Endothelial cell of umbilical vein (primary cell): ENCODE measurements at regions not wholly inside any gene's neighbourhood (a gene's known extent, or its start where the extent isn't known, plus 50 kb on each side); places are given as distances from the start of the nearest gene placed in this dataset.

Source experiments
- BruUV-seq: library from RNA; stranded (reverse); fragments of 400-500 nt; replicated peaks from 2 replicates; lab custom pipeline; 2021; lab: Mats Ljungman, UMichigan
- CTCF ChIA-PET: fragments of 300-600, 350-600 bp; sonication (Branson Sonifier 250); formaldehyde crosslinking; loops from one replicate; lab custom pipeline; 2021; ENCODE audit warnings: antibody characterized with exemption, inconsistent platforms; lab: Charles Lee
- POLR2A ChIA-PET: fragments of 300-600, 350-600 bp; sonication (Branson Sonifier 250); formaldehyde crosslinking; loops from one replicate; lab custom pipeline; 2021; ENCODE audit warnings: antibody characterized with exemption, inconsistent platforms; lab: Charles Lee
- DNase-seq: peaks from one replicate; pipeline ENCODE4 v3.0.0-alpha.2; 2011; ENCODE audit warnings: low read depth, low spot score
- FAIRE-seq: peaks from 2 replicates; lab custom pipeline; 2011; peaks lifted over from hg19 to GRCh38; lab: Jason Lieb, UNC
- H2AFZ ChIP-seq: 2 replicates; pipeline ENCODE4 v1.6.0; 2012; ENCODE audit warnings: low read depth, low read length, control low read depth, inconsistent platforms
- H3K27ac ChIP-seq: 2 replicates; pipeline ENCODE4 v1.5.1; 2011; ENCODE audit warnings: low read depth, mild to moderate bottlenecking, control low read depth, low read length, moderate library complexity; ENCODE audit not compliant: insufficient read depth
- H3K27me3 ChIP-seq, 2 experiments: 2 replicates each; pipeline versions ENCODE4 v1.6.0 to v1.6.1; 2011; ENCODE audit warnings: low read length in 2 of 2, mixed read lengths in 1 of 2; ENCODE audit not compliant: control insufficient read depth in 2 of 2, insufficient read depth in 2 of 2
- H3K36me3 ChIP-seq, 2 experiments: 2 replicates in 1 of 2; 3 replicates in 1 of 2; pipeline ENCODE4 v1.5.1; 2011; ENCODE audit warnings: low read length in 2 of 2, mild to moderate bottlenecking in 1 of 2, moderate library complexity in 1 of 2; ENCODE audit not compliant: control insufficient read depth in 2 of 2, insufficient read depth in 2 of 2; ENCODE audit errors: extremely low read depth in 1 of 2
- H3K4me1 ChIP-seq: 3 replicates; pipeline ENCODE4 v1.5.1; 2011; ENCODE audit warnings: mild to moderate bottlenecking, low read length; ENCODE audit not compliant: control insufficient read depth, insufficient read depth; ENCODE audit errors: extremely low read depth
- H3K4me2 ChIP-seq: 2 replicates; pipeline ENCODE4 v1.6.1; 2011; ENCODE audit warnings: low read length, control low read depth, mixed read lengths; ENCODE audit not compliant: insufficient read depth
- H3K4me3 ChIP-seq, 3 experiments: fragments of 200-600 bp in 1 of 3; sonication (generic), shearing (Covaris generic) in 1 of 3; replicated peaks in 1 of 3; 2 replicates each; pipeline ENCODE4 v1.5.1; 2011 to 2016; ENCODE audit warnings: control low read depth in 3 of 3, low read length in 3 of 3, mild to moderate bottlenecking in 2 of 3, inconsistent platforms in 1 of 3, low read depth in 1 of 3, moderate library complexity in 1 of 3; ENCODE audit not compliant: insufficient read depth in 1 of 3
- H3K79me2 ChIP-seq: 2 replicates; pipeline ENCODE4 v1.6.0; 2012; ENCODE audit warnings: low read length, inconsistent platforms; ENCODE audit not compliant: control insufficient read depth, insufficient read depth
- H3K9ac ChIP-seq: replicated peaks from 2 replicates; pipeline ENCODE3; 2011; ENCODE audit warnings: low read length, control low read depth; ENCODE audit not compliant: insufficient read depth; ENCODE audit errors: extremely low read depth
- H3K9me1 ChIP-seq: replicated peaks from 3 replicates; pipeline ENCODE4 v1.6.0; 2011; ENCODE audit warnings: mild to moderate bottlenecking, low read length; ENCODE audit not compliant: control insufficient read depth, insufficient read depth; ENCODE audit errors: extremely low read depth
- H3K9me3 ChIP-seq: replicated peaks from 2 replicates; pipeline ENCODE4 v1.5.1; 2012; ENCODE audit warnings: low read length, inconsistent platforms; ENCODE audit not compliant: control insufficient read depth, insufficient read depth
- H4K20me1 ChIP-seq: replicated peaks from 2 replicates; pipeline ENCODE3; 2011; ENCODE audit warnings: mild to moderate bottlenecking, low read length; ENCODE audit not compliant: control insufficient read depth, insufficient read depth; ENCODE audit errors: extremely low read depth
- CTCF ChIP-seq, 2 donors: IDR thresholded peaks; 1 replicate in 1 of 2; 2 replicates in 1 of 2; pipeline ENCODE4 v1.5.1; 2011; ENCODE audit warnings: low read length in 2 of 2, mild to moderate bottlenecking in 2 of 2, moderate library complexity in 2 of 2, control low read depth in 1 of 2, inconsistent platforms in 1 of 2, low read depth in 1 of 2; ENCODE audit not compliant: insufficient read depth in 1 of 2; ENCODE audit errors: extremely low read depth in 1 of 2
- EZH2 ChIP-seq: IDR thresholded peaks from 2 replicates; pipeline ENCODE4 v1.6.1; 2012; ENCODE audit warnings: borderline replicate concordance, low read depth, mild to moderate bottlenecking, moderate library complexity, low read length, inconsistent platforms; ENCODE audit not compliant: severe bottlenecking
- FOS ChIP-seq: IDR thresholded peaks from 2 replicates; pipeline ENCODE4 v1.6.1; 2011; ENCODE audit warnings: mild to moderate bottlenecking, low read length, moderate library complexity, borderline replicate concordance; ENCODE audit not compliant: insufficient read depth
- GATA2 ChIP-seq: IDR thresholded peaks from 2 replicates; pipeline ENCODE4 v1.7.0; 2011; ENCODE audit warnings: low read depth, mild to moderate bottlenecking, moderate library complexity, mixed read lengths, low read length; ENCODE audit not compliant: insufficient read length, insufficient read depth
- JUN ChIP-seq: IDR thresholded peaks from 2 replicates; pipeline ENCODE4 v1.6.1; 2011; ENCODE audit warnings: borderline replicate concordance, low read depth; ENCODE audit not compliant: insufficient read length, insufficient read depth
- MAX ChIP-seq: IDR thresholded peaks from 2 replicates; pipeline ENCODE4 v1.6.1; 2011; ENCODE audit not compliant: insufficient read depth, insufficient read length
- MYC ChIP-seq: IDR thresholded peaks from one replicate; pipeline ENCODE4 v1.6.1; 2011; ENCODE audit warnings: mild to moderate bottlenecking, low read depth, low read length
- POLR2A ChIP-seq: IDR thresholded peaks from 2 replicates; pipeline ENCODE4 v1.6.1; 2012; ENCODE audit warnings: low read depth, mild to moderate bottlenecking, control low read depth, low read length
- POLR2AphosphoS5 ChIP-seq: IDR thresholded peaks from 2 replicates; pipeline ENCODE4 v1.6.1; 2012; ENCODE audit warnings: low read depth, mild to moderate bottlenecking, control low read depth, low read length, moderate library complexity; ENCODE audit not compliant: insufficient read depth
- dilution Hi-C: fragments of 300-500 bp; cut with MboI; formaldehyde crosslinking; loops from one replicate; pipeline ENCODE4 v1.15.0; 2019; ENCODE audit warnings: low sequenced_read_pairs; ENCODE audit not compliant: extremely low pct_ligation_motif_present
- intact Hi-C: fragments of 100-400 bp; cut with micrococcal nuclease; formaldehyde crosslinking; loops from one replicate; pipeline ENCODE4 v1.10.0; 2022

DNA sequence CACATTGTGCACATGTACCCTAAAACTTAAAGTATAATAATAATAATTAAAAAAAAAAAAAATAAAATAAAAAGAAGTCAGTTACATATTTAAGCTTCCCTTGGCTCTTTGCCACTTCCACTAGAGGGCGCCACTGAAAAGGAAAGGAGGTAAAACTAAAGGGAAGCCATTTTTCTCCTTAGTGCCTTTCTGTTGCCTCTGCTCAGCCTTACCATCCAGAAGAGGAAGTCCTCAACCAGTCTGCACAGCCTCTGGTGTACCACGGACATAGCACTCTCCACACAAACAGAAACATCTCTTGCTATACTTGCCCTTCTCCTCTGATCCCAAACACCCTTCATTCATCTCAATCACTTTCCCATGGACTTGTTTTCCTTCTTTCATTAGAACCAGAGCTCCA, 169.0 kb upstream of the EEA1 start:
- peak; percentile 21 to 22 for TF ChIP-seq CTCF (IDR thresholded peaks at IDR 0.05; ENCODE audit: extremely low read depth in 1 of 2, insufficient read depth in 1 of 2, low read depth in 1 of 2, low read length in 2 of 2)
- no peak for TF ChIP-seq POLR2A
- H4K20me1 ChIP-seq: no peaks in the 10 kb centered on the region
- no peak overlapping the region for H3K9ac ChIP-seq
- DNase-seq (peak; percentile 53), FAIRE-seq (no peak)
- no peaks in the 10 kb centered on the region for H3K9me3 ChIP-seq
- H3K27me3 ChIP-seq: no peaks in the 10 kb centered on the region
- dilution Hi-C loops (no loop called here), intact Hi-C loops (loop anchor here (5.0 kb wide), 1 partner anchor 299 kb away; no protein-coding TSS in a partner anchor)
- H3K27ac ChIP-seq: no peak overlapping the region
- H3K4me2 ChIP-seq: no peak overlapping the region
- no TSS peak for BruUV-seq
- no peak overlapping the region for H3K4me3 ChIP-seq
- H2AFZ ChIP-seq: no peak overlapping the region
- POLR2A ChIA-PET: no interaction called here
- H3K4me1 ChIP-seq: no peaks in the 10 kb centered on the region
- CTCF ChIA-PET: interaction anchor here (0.5 to 3.7 kb wide), 19 partner anchors 8 to 322 kb away, joined by 3 to 26 read pairs (median 4); no protein-coding TSS in a partner anchor
- no peaks in the 10 kb centered on the region for H3K79me2 ChIP-seq
- no peaks in the 10 kb centered on the region for H3K9me1 ChIP-seq
- H3K36me3 ChIP-seq: no peaks in the 10 kb centered on the region

DNA sequence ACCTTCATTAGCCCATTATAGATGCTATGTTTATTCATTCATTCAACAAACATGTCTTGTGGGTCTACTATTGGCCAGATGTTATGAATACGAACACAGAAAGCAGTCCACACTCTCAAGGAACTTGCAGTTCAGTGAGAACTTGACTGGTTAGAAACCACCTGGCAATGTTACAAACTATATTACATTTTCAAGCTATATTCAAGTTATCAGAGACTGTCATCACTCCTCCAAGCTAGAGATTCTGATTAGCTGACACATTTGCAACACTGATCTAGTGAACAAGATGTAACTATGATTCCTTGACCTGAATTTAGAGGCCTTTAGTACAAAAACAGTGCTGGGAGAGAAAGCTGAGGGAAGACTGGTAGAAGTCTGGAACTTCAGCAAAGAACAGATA, 170.7 kb upstream of the EEA1 start:
- no peaks in the 10 kb centered on the region for H3K36me3 ChIP-seq
- no peak overlapping the region for H2AFZ ChIP-seq
- ChIA-PET POLR2A (no interaction called here), CTCF (interaction anchor here (2.5 to 3.7 kb wide), 3 partner anchors 9 to 320 kb away, joined by 9 to 26 read pairs (median 14); no protein-coding TSS in a partner anchor)
- no peak overlapping the region for H3K4me2 ChIP-seq
- DNase-seq (no peak), FAIRE-seq (no peak)
- H3K9me3 ChIP-seq: no peaks in the 10 kb centered on the region
- no TSS peak for BruUV-seq
- intact Hi-C loops: loop anchor here (5.0 kb wide), 1 partner anchor 298 kb away; no protein-coding TSS in a partner anchor
- H3K79me2 ChIP-seq: no peaks in the 10 kb centered on the region
- H4K20me1 ChIP-seq: no peaks in the 10 kb centered on the region
- dilution Hi-C loops: no loop called here
- H3K4me3 ChIP-seq: no peak overlapping the region
- H3K4me1 ChIP-seq: no peaks in the 10 kb centered on the region
- H3K9ac ChIP-seq: no peak overlapping the region
- H3K27ac ChIP-seq: no peak overlapping the region
- TF ChIP-seq JUN (no peak), POLR2AphosphoS5 (no peak), MYC (no peak), FOS (no peak), GATA2 (no peak), POLR2A (no peak), MAX (no peak), CTCF (IDR thresholded peaks at IDR 0.05; ENCODE audit: extremely low read depth in 1 of 2, insufficient read depth in 1 of 2, low read depth in 1 of 2, low read length in 2 of 2) (no peak), EZH2 (no peak)
- H3K9me1 ChIP-seq: no peaks in the 10 kb centered on the region
- no peaks in the 10 kb centered on the region for H3K27me3 ChIP-seq
